GM18909 (cell line): ENCODE measurements at regions not wholly inside any gene's neighbourhood (a gene's known extent, or its start where the extent isn't known, plus 50 kb on each side); places are given as distances from the start of the nearest gene placed in this dataset.
"Not testable (repeated sequence)": the region's sequence is repeated elsewhere in the genome, so short reads cannot be mapped to it uniquely, and the experiment has no call there.

Source experiments
- ATAC-seq: cut with Tn5 transposase; IDR thresholded peaks from one replicate; pipeline ENCODE4 v1.9.1; 2021; ENCODE audit warnings: mild to moderate bottlenecking; ENCODE audit not compliant: unreplicated experiment, poor library complexity

DNA sequence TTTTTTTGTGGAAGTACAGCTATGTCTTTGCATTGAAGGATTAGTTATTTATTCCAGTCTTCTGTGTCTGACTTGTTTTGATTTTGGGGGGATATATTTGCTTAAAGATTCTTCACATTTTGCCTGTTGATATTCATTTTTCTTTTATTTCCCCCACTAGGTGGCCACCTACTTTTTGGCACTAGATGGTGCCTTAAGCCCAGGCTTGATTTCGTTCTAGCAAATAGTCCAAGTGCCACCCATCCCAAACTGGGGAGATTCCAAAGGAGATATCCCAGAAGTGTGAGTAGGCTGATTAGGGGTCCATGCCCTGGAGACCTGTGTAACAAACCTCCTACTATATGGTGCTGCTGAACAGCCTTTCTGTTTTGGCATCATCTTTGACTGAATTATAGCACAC is 80.0 kb upstream of the SPATA16 start:
- no peak for ATAC-seq

DNA sequence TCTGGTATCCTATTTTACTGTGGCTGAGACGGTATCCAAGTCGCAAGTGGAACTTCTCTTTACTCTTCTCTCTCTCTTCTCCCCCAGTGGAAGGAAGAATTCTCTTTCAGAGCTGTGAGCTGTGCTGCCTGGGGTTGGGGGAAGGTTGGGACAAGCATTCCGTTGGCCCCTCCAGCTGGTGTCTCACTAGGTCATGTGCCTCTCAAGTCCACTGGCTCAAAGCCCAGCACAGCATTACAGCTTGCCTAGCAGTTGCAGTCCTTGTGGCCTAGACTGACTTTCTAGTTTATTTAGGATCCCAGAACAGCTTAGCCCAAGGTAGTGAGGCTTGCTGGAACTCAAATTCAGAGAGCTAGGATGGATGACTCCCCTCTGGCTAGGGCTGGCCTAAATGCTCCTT is 76.1 kb upstream of the SPATA16 start:
- no peak for ATAC-seq

DNA sequence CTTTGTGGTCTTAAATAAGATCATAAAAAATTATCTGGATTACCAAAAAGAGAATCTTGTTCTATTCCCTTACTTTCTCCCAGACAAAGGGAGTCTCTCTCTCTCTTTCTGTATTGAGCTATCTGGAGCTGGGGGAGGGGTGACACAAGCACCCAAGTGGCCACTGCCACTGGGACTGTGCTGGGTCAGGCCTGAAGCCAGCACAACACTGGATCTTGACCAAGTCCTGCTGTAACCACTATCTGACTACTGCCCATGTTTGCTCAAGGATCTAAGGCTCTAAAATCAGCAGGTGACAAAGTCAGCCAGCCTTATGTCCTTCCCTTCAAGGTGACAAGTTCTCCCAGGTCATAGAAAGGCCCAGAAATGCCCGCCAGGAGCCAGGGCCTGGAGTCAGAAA is 75.0 kb upstream of the SPATA16 start:
- no peak for ATAC-seq

DNA sequence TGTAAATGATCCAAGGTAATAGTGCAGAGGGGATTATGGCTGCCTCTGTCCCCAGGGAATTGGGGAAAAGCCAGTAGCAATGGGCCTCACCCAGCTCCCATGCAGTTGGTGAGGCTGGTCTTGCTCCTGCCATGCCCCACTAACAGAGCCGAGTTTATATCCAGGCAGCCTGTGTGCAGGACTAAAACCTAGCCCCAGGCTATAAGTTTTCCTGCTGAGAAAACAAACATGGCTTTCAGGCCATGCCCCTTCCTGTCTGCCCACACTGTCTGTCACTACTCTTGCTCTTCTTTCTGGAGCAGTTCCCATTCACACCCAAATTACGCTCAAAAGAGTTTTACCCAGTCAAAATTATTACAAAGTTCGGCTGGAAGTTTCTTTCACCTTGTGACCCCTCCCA is 73.5 kb upstream of the SPATA16 start:
- no peak for ATAC-seq

DNA sequence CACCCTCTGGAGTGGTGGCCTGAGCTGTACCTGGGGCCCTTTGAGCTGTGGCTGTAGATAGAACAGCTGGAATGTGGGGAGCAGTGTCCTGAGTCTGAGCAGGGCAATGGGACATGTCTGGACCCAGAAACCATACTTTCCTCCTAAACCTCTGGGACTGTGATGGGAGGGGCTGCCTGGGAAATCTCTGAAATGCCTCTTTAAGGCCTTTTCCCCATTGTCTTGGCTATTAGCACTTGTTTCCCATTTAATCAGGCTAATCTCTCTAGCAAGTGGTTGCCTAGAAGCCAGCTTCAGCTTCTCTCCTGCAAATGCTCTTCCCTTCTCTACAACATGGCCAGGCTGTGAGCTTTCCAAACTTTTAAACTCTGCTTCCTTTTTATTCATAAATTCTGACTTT is 58.5 kb upstream of the SPATA16 start:
- no peak for ATAC-seq

- ATAC-seq: not testable (repeated sequence)
Measured at GRCh38 chr3:173194868-173195267, 53.8 kb upstream of the SPATA16 start.

DNA sequence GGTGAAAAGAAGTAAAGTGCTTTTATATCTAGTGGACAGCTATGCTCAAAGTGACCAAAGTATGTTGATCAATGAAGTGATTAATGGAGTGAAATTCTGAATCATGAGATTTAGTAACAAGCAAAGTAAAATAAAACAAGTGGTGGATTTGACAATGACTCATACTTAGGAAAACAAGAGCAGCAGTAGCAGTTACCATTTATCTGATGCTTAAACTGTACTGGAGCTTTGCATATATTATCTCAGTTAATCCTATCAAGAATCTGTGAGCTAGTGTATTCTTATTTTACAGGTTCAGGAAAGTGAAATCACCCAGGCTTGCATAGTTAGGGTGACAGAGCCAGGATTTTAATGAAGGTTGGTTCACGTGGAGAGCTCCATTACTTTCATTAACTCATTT is 50.6 kb upstream of the SPATA16 start:
- ATAC-seq: no peak
